ENCODE measurements at regions not wholly inside any gene's neighbourhood (a gene's known extent, or its start where the extent isn't known, plus 50 kb on each side); places are given as distances from the start of the nearest gene placed in this dataset.

- ATAC-seq (ENCODE audit: low read depth), result no peak
- TF ChIP-seq CTCF (IDR thresholded peaks at IDR 0.05; ENCODE audit: poor library complexity, severe bottlenecking), result no peak
- no peaks in the 10 kb centered on the region for H3K4me1 ChIP-seq (ENCODE audit: insufficient read depth, poor library complexity, severe bottlenecking)
- no peak overlapping the region for H3K4me3 ChIP-seq (ENCODE audit: severe bottlenecking)
- DNase-seq (ENCODE audit: low spot score), result no peak
- H3K27me3 ChIP-seq (ENCODE audit: insufficient read depth, poor library complexity, severe bottlenecking), result no peaks in the 10 kb centered on the region
- H3K27ac ChIP-seq (ENCODE audit: poor library complexity, severe bottlenecking), result no peak overlapping the region
- H3K36me3 ChIP-seq (ENCODE audit: low read depth), result no peaks in the 10 kb centered on the region
- H3K9me3 ChIP-seq (ENCODE audit: severe bottlenecking), result no peaks in the 10 kb centered on the region
Observed at GRCh38 chr10:107474650-107475049, 310.1 kb upstream of the SORCS1 start.

- TF ChIP-seq CTCF (IDR thresholded peaks at IDR 0.05; ENCODE audit: poor library complexity, severe bottlenecking), result no peak
Observed at GRCh38 chr10:107473225-107473624, 308.7 kb upstream of the SORCS1 start.

GRCh38 chr10:107471911-107472310 is 307.4 kb upstream of the SORCS1 start:
- no peak for DNase-seq (ENCODE audit: low spot score)
- no peak for TF ChIP-seq CTCF (IDR thresholded peaks at IDR 0.05; ENCODE audit: poor library complexity, severe bottlenecking)
- ATAC-seq (ENCODE audit: low read depth), result no peak
- Histone ChIP-seq H3K4me1 (ENCODE audit: insufficient read depth, poor library complexity, severe bottlenecking) (no peaks in the 10 kb centered on the region), H3K36me3 (ENCODE audit: low read depth) (no peaks in the 10 kb centered on the region), H3K9me3 (ENCODE audit: severe bottlenecking) (no peaks in the 10 kb centered on the region), H3K4me3 (ENCODE audit: severe bottlenecking) (no peak overlapping the region), H3K27ac (ENCODE audit: poor library complexity, severe bottlenecking) (no peak overlapping the region), H3K27me3 (ENCODE audit: insufficient read depth, poor library complexity, severe bottlenecking) (no peaks in the 10 kb centered on the region)

More at GRCh38 chr10:107473225-107473624, 308.7 kb upstream of the SORCS1 start:
- ATAC-seq (ENCODE audit: low read depth) (no peak), DNase-seq (ENCODE audit: low spot score) (no peak)
- H3K9me3 ChIP-seq (ENCODE audit: severe bottlenecking), result no peaks in the 10 kb centered on the region
- H3K27me3 ChIP-seq (ENCODE audit: insufficient read depth, poor library complexity, severe bottlenecking), result no peaks in the 10 kb centered on the region
- no peaks in the 10 kb centered on the region for H3K36me3 ChIP-seq (ENCODE audit: low read depth)
- H3K4me3 ChIP-seq (ENCODE audit: severe bottlenecking), result no peak overlapping the region
- H3K27ac ChIP-seq (ENCODE audit: poor library complexity, severe bottlenecking), result no peak overlapping the region
- H3K4me1 ChIP-seq (ENCODE audit: insufficient read depth, poor library complexity, severe bottlenecking), result no peaks in the 10 kb centered on the region

- Histone ChIP-seq H3K27ac (ENCODE audit: poor library complexity, severe bottlenecking) (no peak overlapping the region), H3K36me3 (ENCODE audit: low read depth) (no peaks in the 10 kb centered on the region), H3K9me3 (ENCODE audit: severe bottlenecking) (no peaks in the 10 kb centered on the region), H3K4me1 (ENCODE audit: insufficient read depth, poor library complexity, severe bottlenecking) (no peaks in the 10 kb centered on the region), H3K4me3 (ENCODE audit: severe bottlenecking) (no peak overlapping the region), H3K27me3 (ENCODE audit: insufficient read depth, poor library complexity, severe bottlenecking) (no peaks in the 10 kb centered on the region)
- DNase-seq (ENCODE audit: low spot score), result no peak
- no peak for ATAC-seq (ENCODE audit: low read depth)
- TF ChIP-seq CTCF (IDR thresholded peaks at IDR 0.05; ENCODE audit: poor library complexity, severe bottlenecking), result no peak
Observed at GRCh38 chr10:107453561-107453960, 289.1 kb upstream of the SORCS1 start.

GRCh38 chr10:107451047-107451446 is 286.5 kb upstream of the SORCS1 start:
- no peak for TF ChIP-seq CTCF (IDR thresholded peaks at IDR 0.05; ENCODE audit: poor library complexity, severe bottlenecking)
- ATAC-seq (ENCODE audit: low read depth) (no peak), DNase-seq (ENCODE audit: low spot score) (no peak)
- no peaks in the 10 kb centered on the region for H3K9me3 ChIP-seq (ENCODE audit: severe bottlenecking)
- no peaks in the 10 kb centered on the region for H3K27me3 ChIP-seq (ENCODE audit: insufficient read depth, poor library complexity, severe bottlenecking)
- no peak overlapping the region for H3K27ac ChIP-seq (ENCODE audit: poor library complexity, severe bottlenecking)
- no peaks in the 10 kb centered on the region for H3K36me3 ChIP-seq (ENCODE audit: low read depth)
- H3K4me3 ChIP-seq (ENCODE audit: severe bottlenecking), result no peak overlapping the region
- H3K4me1 ChIP-seq (ENCODE audit: insufficient read depth, poor library complexity, severe bottlenecking), result no peaks in the 10 kb centered on the region
